SK-N-SH (cell line): ENCODE measurements at regions not wholly inside any gene's neighbourhood (a gene's known extent, or its start where the extent isn't known, plus 50 kb on each side); places are given as distances from the start of the nearest gene placed in this dataset.

Source experiments
- CTCF ChIA-PET: fragments of 300-600, 350-600 bp; formaldehyde crosslinking; extraction: SDS; loops from one replicate; lab custom pipeline; 2021; lab: Yijun Ruan, JAX
- POLR2A ChIA-PET: fragments of 350-600 bp; sonication (Branson Sonifier 250); formaldehyde crosslinking; extraction: SDS; loops from one replicate; lab custom pipeline; 2020; ENCODE audit warnings: antibody characterized with exemption, inconsistent platforms; lab: Yijun Ruan, JAX
- DNase-seq: peaks from one replicate; pipeline ENCODE4 v3.0.0; 2012
- H2AFZ ChIP-seq: fragments of 200-600 bp; sonication (generic); 2 replicates; pipeline ENCODE4 v1.8.1; 2016; ENCODE audit warnings: antibody characterized with exemption, mild to moderate bottlenecking, low read depth
- H3F3A ChIP-seq: fragments of 200-600 bp; sonication (generic); replicated peaks from 2 replicates; pipeline ENCODE3; 2016; ENCODE audit warnings: antibody characterized with exemption, mild to moderate bottlenecking; ENCODE audit not compliant: insufficient read depth
- H3K27ac ChIP-seq, 2 experiments: fragments of 200-500 bp in 1 of 2; fragments of 200-600 bp in 1 of 2; sonication (Bioruptor generic) in 1 of 2; sonication (generic), shearing (Covaris generic) in 1 of 2; 2 replicates each; pipeline versions ENCODE4 v1.5.1 to v1.6.1; 2014 to 2016; ENCODE audit warnings: low read depth in 2 of 2, inconsistent platforms in 1 of 2, low read length in 1 of 2, mild to moderate bottlenecking in 1 of 2, mixed read lengths in 1 of 2
- H3K27me3 ChIP-seq: fragments of 200-600 bp; sonication (generic), shearing (Covaris generic); 2 replicates; pipeline ENCODE4 v1.6.1; 2016; ENCODE audit warnings: mixed run types; ENCODE audit not compliant: insufficient read depth
- H3K36me3 ChIP-seq, 2 experiments: fragments of 200-500 bp in 1 of 2; fragments of 200-600 bp in 1 of 2; sonication (Bioruptor generic) in 1 of 2; sonication (generic) in 1 of 2; replicated peaks in 1 of 2; 2 replicates each; pipeline versions ENCODE3 to v1.5.1; 2014 to 2016; ENCODE audit warnings: low read length in 1 of 2, mild to moderate bottlenecking in 1 of 2; ENCODE audit not compliant: insufficient read depth in 2 of 2, control insufficient read depth in 1 of 2
- H3K4me1 ChIP-seq, 2 experiments: fragments of 200-500 bp in 1 of 2; fragments of 200-600 bp in 1 of 2; sonication (Bioruptor generic) in 1 of 2; sonication (generic), shearing (Covaris generic) in 1 of 2; 2 replicates each; pipeline versions ENCODE4 v1.5.1 to v1.6.1; 2014 to 2016; ENCODE audit warnings: low read depth in 1 of 2, low read length in 1 of 2, mixed run types in 1 of 2; ENCODE audit not compliant: insufficient read depth in 2 of 2, control insufficient read depth in 1 of 2
- H3K4me2 ChIP-seq: fragments of 200-600 bp; sonication (generic), shearing (Covaris generic); 2 replicates; pipeline ENCODE4 v1.6.1; 2017; ENCODE audit warnings: mixed run types
- H3K4me3 ChIP-seq, 2 experiments: fragments of 200-500 bp in 1 of 2; fragments of 200-600 bp in 1 of 2; sonication (Bioruptor generic) in 1 of 2; sonication (generic), shearing (Covaris generic) in 1 of 2; 2 replicates each; pipeline versions ENCODE4 v1.5.1 to v1.8.1; 2014 to 2016; ENCODE audit warnings: low read depth in 2 of 2, inconsistent platforms in 1 of 2, low read length in 1 of 2, mild to moderate bottlenecking in 1 of 2, mixed read lengths in 1 of 2, moderate library complexity in 1 of 2
- H3K79me2 ChIP-seq: fragments of 200-600 bp; sonication (generic); 2 replicates; pipeline ENCODE4 v1.8.1; 2017; ENCODE audit warnings: mild to moderate bottlenecking; ENCODE audit not compliant: insufficient read depth
- H3K9ac ChIP-seq: fragments of 200-600 bp; sonication (generic); 2 replicates; pipeline ENCODE4 v1.6.1; 2017; ENCODE audit warnings: mixed run types
- H3K9me2 ChIP-seq: fragments of 200-600 bp; sonication (generic); 2 replicates; pipeline ENCODE4 v1.6.1; 2017; ENCODE audit warnings: mixed run types
- H3K9me3 ChIP-seq: fragments of 200-600 bp; sonication (generic); 2 replicates; pipeline ENCODE4 v1.6.1; 2017; ENCODE audit warnings: mixed run types, mild to moderate bottlenecking, moderate library complexity
- H4K20me1 ChIP-seq: fragments of 200-600 bp; sonication (generic); 2 replicates; pipeline ENCODE4 v1.6.1; 2017; ENCODE audit warnings: mild to moderate bottlenecking, mixed run types; ENCODE audit not compliant: insufficient read depth
- CHD2 ChIP-seq: fragments of 150-350 bp; IDR thresholded peaks from 2 replicates; pipeline ENCODE4 v1.6.1; 2018; ENCODE audit warnings: low read length; ENCODE audit not compliant: partially characterized antibody
- EP300 ChIP-seq, 2 experiments: IDR thresholded peaks; 2 replicates each; pipeline versions ENCODE4 v1.4.0 to v1.6.1; 2012; ENCODE audit warnings: borderline replicate concordance in 1 of 2, low read depth in 1 of 2, low read length in 1 of 2
- EZH2phosphoT487 ChIP-seq: fragments of 200-600 bp; sonication (generic); IDR thresholded peaks from 2 replicates; pipeline ENCODE4 v1.6.1; 2017; ENCODE audit warnings: low read depth, mixed run types, mild to moderate bottlenecking, antibody characterized with exemption, moderate library complexity, borderline replicate concordance
- FOSL2 ChIP-seq: IDR thresholded peaks from 2 replicates; pipeline ENCODE4 v1.4.0; 2012; ENCODE audit warnings: low read depth, mild to moderate bottlenecking, moderate library complexity, borderline replicate concordance
- FOXJ3 ChIP-seq: sonication (generic); formaldehyde crosslinking; IDR thresholded peaks from 2 replicates; pipeline ENCODE4 v1.5.1; 2020; ENCODE audit warnings: mild to moderate bottlenecking, missing genetic modification reagents
- GATA2 ChIP-seq: sonication (generic); formaldehyde crosslinking; IDR thresholded peaks from 2 replicates; pipeline ENCODE4 v1.5.0; 2020; ENCODE audit warnings: mild to moderate bottlenecking, missing genetic modification reagents
- JUND ChIP-seq: IDR thresholded peaks from 2 replicates; pipeline ENCODE4 v1.4.0; 2012
- MEF2A ChIP-seq: IDR thresholded peaks from 2 replicates; pipeline ENCODE4 v1.4.0; 2012; ENCODE audit warnings: low read depth, borderline replicate concordance
- NFIC ChIP-seq: IDR thresholded peaks from 2 replicates; pipeline ENCODE4 v1.4.0; 2012; ENCODE audit warnings: borderline replicate concordance
- POLR2AphosphoS5 ChIP-seq: IDR thresholded peaks from 2 replicates; pipeline ENCODE4 v1.6.1; 2012; ENCODE audit warnings: low read depth, low read length
- RAD21 ChIP-seq: IDR thresholded peaks from 2 replicates; pipeline ENCODE4 v1.6.1; 2012; ENCODE audit warnings: mild to moderate bottlenecking, low read length
- RCOR1 ChIP-seq: fragments of 150-350 bp; IDR thresholded peaks from 2 replicates; pipeline ENCODE4 v1.6.1; 2017; ENCODE audit warnings: antibody characterized with exemption, low read length
- RXRA ChIP-seq: IDR thresholded peaks from 2 replicates; pipeline ENCODE4 v1.4.0; 2012; ENCODE audit warnings: low read depth, mild to moderate bottlenecking, borderline replicate concordance
- SIN3A ChIP-seq: IDR thresholded peaks from 2 replicates; pipeline ENCODE4 v1.6.1; 2012; ENCODE audit warnings: low read depth, mild to moderate bottlenecking, low read length, moderate library complexity, borderline replicate concordance
- SMC3 ChIP-seq: IDR thresholded peaks from 2 replicates; pipeline ENCODE4 v1.6.1; 2012; ENCODE audit warnings: low read depth, low read length, improper control_type of control experiment
- TCF12 ChIP-seq: IDR thresholded peaks from 2 replicates; pipeline ENCODE4 v1.4.0; 2012
- WGBS: methylation state at CpG from one replicate; pipeline ENCODE4 v1.1.6; 2017; ENCODE audit warnings: low lambda C conversion rate; 5-methylcytosine and 5-hydroxymethylcytosine counted together
- TF ChIP-seq, protein P1 (sequence below): IDR thresholded peaks from 2 replicates; pipeline ENCODE4 v1.4.0; 2012; ENCODE audit warnings: low read depth, borderline replicate concordance
- TF ChIP-seq, protein P2 (sequence below): IDR thresholded peaks from 2 replicates; pipeline ENCODE4 v1.4.0; 2012; ENCODE audit warnings: low read depth, borderline replicate concordance

DNA sequence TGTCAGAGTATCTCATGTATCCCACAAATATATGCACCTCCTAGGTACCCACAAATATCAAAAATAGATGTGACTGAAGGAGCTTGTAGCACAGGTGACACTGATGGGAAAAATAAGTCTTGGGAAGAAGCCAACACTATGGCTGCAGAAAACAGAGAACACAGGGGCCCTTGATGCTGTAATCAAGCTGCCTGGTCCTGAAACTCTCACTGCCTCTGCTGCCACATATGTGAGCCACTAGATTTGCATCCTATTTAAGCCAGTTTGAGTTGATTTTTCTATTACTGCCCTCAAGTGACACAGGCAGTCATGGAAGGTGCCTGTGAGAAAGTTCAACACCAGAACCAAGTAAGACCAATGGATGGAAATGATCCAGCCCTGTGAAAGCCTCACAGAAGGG is 720.8 kb downstream of the UQCRFS1 start:
- CTCF ChIA-PET = interaction anchor here (0.8 kb wide), 1 partner anchor 387 kb away, joined by 3 read pairs; no protein-coding TSS in a partner anchor
- TF ChIP-seq POLR2AphosphoS5 (no peak), EZH2phosphoT487 (no peak), FOSL2 (no peak), CHD2 (no peak), EP300 (IDR thresholded peaks at IDR 0.05; ENCODE audit: borderline replicate concordance in 1 of 2, low read depth in 1 of 2, low read length in 1 of 2) (no peak)

DNA sequence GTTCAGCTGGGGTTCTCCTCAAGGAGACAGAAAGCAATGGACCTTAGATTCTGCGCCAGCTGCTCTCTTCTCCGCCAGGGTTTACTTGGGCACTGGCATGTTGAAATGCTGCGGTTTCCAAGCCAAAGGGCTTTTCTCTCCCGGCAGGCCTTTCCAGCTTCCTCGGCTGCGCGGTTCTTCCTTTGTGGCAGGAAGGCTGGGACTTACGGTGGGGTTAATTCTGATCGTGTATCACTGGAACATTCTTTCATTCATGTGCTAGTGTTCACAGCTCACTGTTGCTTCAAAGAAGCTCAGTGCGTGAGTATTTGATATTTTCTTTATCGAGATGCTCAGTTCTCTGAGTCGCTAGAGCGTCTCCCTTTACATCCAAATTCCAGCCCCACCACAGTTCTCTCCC is 723.2 kb downstream of the UQCRFS1 start:
- H3K4me2 ChIP-seq = no peak overlapping the region
- H3K4me1 ChIP-seq = no peaks in the 10 kb centered on the region
- no peaks in the 10 kb centered on the region for H4K20me1 ChIP-seq
- H3K27me3 ChIP-seq = peaks cover 20% of the 10 kb centered on the region; the same call in 1 of the 2 replicates
- no peak overlapping the region for H3K9ac ChIP-seq
- no peak for DNase-seq
- H3K4me3 ChIP-seq = no peak overlapping the region
- POLR2A ChIA-PET = no interaction called here
- no peaks in the 10 kb centered on the region for H3F3A ChIP-seq
- no peaks in the 10 kb centered on the region for H3K79me2 ChIP-seq
- H2AFZ ChIP-seq = no peak overlapping the region
- no peaks in the 10 kb centered on the region for H3K9me2 ChIP-seq
- WGBS = 25% methylated on average over 12 of the region's 13 CpGs
- no peak overlapping the region for H3K27ac ChIP-seq
- no peaks in the 10 kb centered on the region for H3K36me3 ChIP-seq
- TF ChIP-seq RCOR1 = no peak
- no peak for TF ChIP-seq TCF12
- no peak for TF ChIP-seq RXRA
- TF ChIP-seq GATA2 (CRISPR knock-in tag) = no peak
- TF ChIP-seq RAD21 = no peak
- TF ChIP-seq, protein P1, sequence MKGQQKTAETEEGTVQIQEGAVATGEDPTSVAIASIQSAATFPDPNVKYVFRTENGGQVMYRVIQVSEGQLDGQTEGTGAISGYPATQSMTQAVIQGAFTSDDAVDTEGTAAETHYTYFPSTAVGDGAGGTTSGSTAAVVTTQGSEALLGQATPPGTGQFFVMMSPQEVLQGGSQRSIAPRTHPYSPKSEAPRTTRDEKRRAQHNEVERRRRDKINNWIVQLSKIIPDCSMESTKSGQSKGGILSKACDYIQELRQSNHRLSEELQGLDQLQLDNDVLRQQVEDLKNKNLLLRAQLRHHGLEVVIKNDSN = no peak
- no peak for TF ChIP-seq MEF2A
- TF ChIP-seq SIN3A = no peak
- TF ChIP-seq JUND = no peak
- TF ChIP-seq NFIC = no peak
- no peak for TF ChIP-seq EP300 (IDR thresholded peaks at IDR 0.05; ENCODE audit: borderline replicate concordance in 1 of 2, low read depth in 1 of 2, low read length in 1 of 2)
- TF ChIP-seq SMC3 = no peak
- TF ChIP-seq FOXJ3 (CRISPR knock-in tag) = no peak
- TF ChIP-seq, protein P2, sequence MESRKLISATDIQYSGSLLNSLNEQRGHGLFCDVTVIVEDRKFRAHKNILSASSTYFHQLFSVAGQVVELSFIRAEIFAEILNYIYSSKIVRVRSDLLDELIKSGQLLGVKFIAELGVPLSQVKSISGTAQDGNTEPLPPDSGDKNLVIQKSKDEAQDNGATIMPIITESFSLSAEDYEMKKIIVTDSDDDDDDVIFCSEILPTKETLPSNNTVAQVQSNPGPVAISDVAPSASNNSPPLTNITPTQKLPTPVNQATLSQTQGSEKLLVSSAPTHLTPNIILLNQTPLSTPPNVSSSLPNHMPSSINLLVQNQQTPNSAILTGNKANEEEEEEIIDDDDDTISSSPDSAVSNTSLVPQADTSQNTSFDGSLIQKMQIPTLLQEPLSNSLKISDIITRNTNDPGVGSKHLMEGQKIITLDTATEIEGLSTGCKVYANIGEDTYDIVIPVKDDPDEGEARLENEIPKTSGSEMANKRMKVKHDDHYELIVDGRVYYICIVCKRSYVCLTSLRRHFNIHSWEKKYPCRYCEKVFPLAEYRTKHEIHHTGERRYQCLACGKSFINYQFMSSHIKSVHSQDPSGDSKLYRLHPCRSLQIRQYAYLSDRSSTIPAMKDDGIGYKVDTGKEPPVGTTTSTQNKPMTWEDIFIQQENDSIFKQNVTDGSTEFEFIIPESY = no peak
- TF ChIP-seq, all 33 proteins: peak for 0
- CTCF ChIA-PET = interaction anchor here (1.4 kb wide), 1 partner anchor 389 kb away, joined by 6 read pairs; no protein-coding TSS in a partner anchor
- H3K9me3 ChIP-seq = no peaks in the 10 kb centered on the region

More for the DNA sequence above, 720.8 kb downstream of the UQCRFS1 start:
- POLR2A ChIA-PET = no interaction called here
- H3K9me3 ChIP-seq = no peaks in the 10 kb centered on the region
- H3K4me1 ChIP-seq = no peaks in the 10 kb centered on the region
- H4K20me1 ChIP-seq = no peaks in the 10 kb centered on the region
- no peaks in the 10 kb centered on the region for H3K9me2 ChIP-seq
- DNase-seq = no peak
- no peak overlapping the region for H3K27ac ChIP-seq
- no peak overlapping the region for H2AFZ ChIP-seq
- H3K36me3 ChIP-seq = no peaks in the 10 kb centered on the region
- no peak overlapping the region for H3K4me2 ChIP-seq
- peaks cover 12% of the 10 kb centered on the region; the same call in 1 of the 2 replicates for H3K27me3 ChIP-seq
- H3K9ac ChIP-seq = no peak overlapping the region
- H3K79me2 ChIP-seq = no peaks in the 10 kb centered on the region
- no peak overlapping the region for H3K4me3 ChIP-seq
- H3F3A ChIP-seq = no peaks in the 10 kb centered on the region
